Gastrocnemius medialis (tissue), 4 donors: ENCODE measurements at regions not wholly inside any gene's neighbourhood (a gene's known extent, or its start where the extent isn't known, plus 50 kb on each side); places are given as distances from the start of the nearest gene placed in this dataset.

Experiments used
- ATAC-seq, 2 donors: fragments of 150-250 bp; one replicate each; pipeline ENCODE4 v1.9.1; 2016
- DNase-seq, 2 donors: peaks; one replicate each; pipeline ENCODE4 v3.0.0-alpha.2; 2019
- H3K27ac ChIP-seq, 4 donors: fragments of 200-600 bp; sonication (generic); 1 replicate in 1 of 4; 2 replicates in 3 of 4; pipeline ENCODE4 v1.5.1; 2016 to 2018; ENCODE audit warnings: mild to moderate bottlenecking in 2 of 4, moderate library complexity in 1 of 4
- H3K27me3 ChIP-seq, 3 donors: fragments of 200-600 bp; sonication (generic) in 2 of 3; 1 replicate in 1 of 3; 2 replicates in 2 of 3; pipeline versions ENCODE4 v1.5.1 to v1.6.0; 2016 to 2019; ENCODE audit warnings: mild to moderate bottlenecking in 1 of 3, moderate library complexity in 1 of 3
- H3K36me3 ChIP-seq, 2 donors: fragments of 200-600 bp; sonication (generic) in 1 of 2; one replicate each; pipeline ENCODE4 v1.5.1; 2017 to 2018
- H3K4me1 ChIP-seq, 2 donors: fragments of 200-600 bp; sonication (generic) in 1 of 2; one replicate each; pipeline ENCODE4 v1.5.1; 2016 to 2017; ENCODE audit warnings: mild to moderate bottlenecking in 2 of 2
- H3K4me3 ChIP-seq, 4 donors: fragments of 200-600 bp; sonication (generic) in 3 of 4; 1 replicate in 1 of 4; 2 replicates in 3 of 4; pipeline ENCODE4 v1.5.1; 2016 to 2019; ENCODE audit warnings: mild to moderate bottlenecking in 2 of 4
- H3K9me3 ChIP-seq, 3 donors: fragments of 200-600 bp; sonication (generic) in 2 of 3; 1 replicate in 1 of 3; 2 replicates in 2 of 3; pipeline ENCODE4 v1.5.1; 2016 to 2019
- POLR2A ChIP-seq, 2 donors: fragments of 450-650 bp; IDR thresholded peaks; one replicate each; pipeline ENCODE4 v1.6.1; 2017; ENCODE audit warnings: antibody characterized with exemption in 2 of 2, mild to moderate bottlenecking in 2 of 2, moderate library complexity in 2 of 2
- in situ Hi-C, 4 donors: fragments of 200-750 bp; cut with MboI; loops; one replicate each; pipeline versions ENCODE4 v1.15.0 to v1.8.0; 2017; ENCODE audit warnings: low sequenced_read_pairs in 4 of 4
- intact Hi-C: fragments of 100-400 bp; cut with DNase I; formaldehyde crosslinking; loops from one replicate; pipeline ENCODE4 v1.15.1; 2023; ENCODE audit warnings: low total_unique reads
- TF ChIP-seq, protein P1 (sequence below), 5 experiments: fragments of 450-650 bp in 3 of 5; fragments of 200-600 bp in 2 of 5; sonication (generic) in 2 of 5; IDR thresholded peaks in 4 of 5; conservative IDR thresholded peaks in 1 of 5; 1 replicate in 4 of 5; 2 replicates in 1 of 5; pipeline ENCODE4 v1.5.1; 2016 to 2019; ENCODE audit warnings: antibody characterized with exemption in 5 of 5, mild to moderate bottlenecking in 3 of 5, moderate library complexity in 3 of 5

DNA sequence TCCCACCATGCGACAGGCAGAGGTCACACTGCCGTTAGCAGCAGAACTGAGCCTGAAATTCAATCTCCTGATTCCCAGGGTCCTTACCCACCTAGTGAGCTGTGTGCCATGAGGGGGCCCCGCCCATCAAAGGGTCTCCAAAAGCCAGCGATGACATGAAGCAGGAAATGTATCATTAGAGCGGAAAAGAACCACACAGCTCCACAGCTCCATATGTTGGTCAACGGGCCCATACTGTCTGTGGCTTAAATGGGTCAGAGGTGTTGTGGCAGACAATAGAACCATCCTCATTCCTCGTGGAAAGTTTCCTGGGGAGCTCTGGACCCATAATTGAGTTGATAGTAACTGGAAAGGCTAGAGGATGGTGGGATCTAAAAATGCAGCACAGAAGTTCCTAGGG is 68.1 kb upstream of the PODXL start:
- in situ Hi-C loops = no loop called here
- H3K27ac ChIP-seq = peak overlapping the region in 2 of 4 donors; percentile 47 to 64
- no peak for ATAC-seq
- H3K9me3 ChIP-seq = no peaks in the 10 kb centered on the region
- H3K4me1 ChIP-seq = peaks cover 0 to 4% of the 10 kb centered on the region in 2 donors
- H3K27me3 ChIP-seq = no peaks in the 10 kb centered on the region
- no peak for DNase-seq
- no peak overlapping the region for H3K4me3 ChIP-seq
- TF ChIP-seq, protein P1, sequence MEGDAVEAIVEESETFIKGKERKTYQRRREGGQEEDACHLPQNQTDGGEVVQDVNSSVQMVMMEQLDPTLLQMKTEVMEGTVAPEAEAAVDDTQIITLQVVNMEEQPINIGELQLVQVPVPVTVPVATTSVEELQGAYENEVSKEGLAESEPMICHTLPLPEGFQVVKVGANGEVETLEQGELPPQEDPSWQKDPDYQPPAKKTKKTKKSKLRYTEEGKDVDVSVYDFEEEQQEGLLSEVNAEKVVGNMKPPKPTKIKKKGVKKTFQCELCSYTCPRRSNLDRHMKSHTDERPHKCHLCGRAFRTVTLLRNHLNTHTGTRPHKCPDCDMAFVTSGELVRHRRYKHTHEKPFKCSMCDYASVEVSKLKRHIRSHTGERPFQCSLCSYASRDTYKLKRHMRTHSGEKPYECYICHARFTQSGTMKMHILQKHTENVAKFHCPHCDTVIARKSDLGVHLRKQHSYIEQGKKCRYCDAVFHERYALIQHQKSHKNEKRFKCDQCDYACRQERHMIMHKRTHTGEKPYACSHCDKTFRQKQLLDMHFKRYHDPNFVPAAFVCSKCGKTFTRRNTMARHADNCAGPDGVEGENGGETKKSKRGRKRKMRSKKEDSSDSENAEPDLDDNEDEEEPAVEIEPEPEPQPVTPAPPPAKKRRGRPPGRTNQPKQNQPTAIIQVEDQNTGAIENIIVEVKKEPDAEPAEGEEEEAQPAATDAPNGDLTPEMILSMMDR (IDR thresholded peaks at IDR 0.05 in 4 of 5, conservative IDR thresholded peaks at IDR 0.05 in 1 of 5) = no peak
- no peak for TF ChIP-seq POLR2A (IDR thresholded peaks at IDR 0.05)
- intact Hi-C loops = no loop called here
- no peaks in the 10 kb centered on the region for H3K36me3 ChIP-seq

DNA sequence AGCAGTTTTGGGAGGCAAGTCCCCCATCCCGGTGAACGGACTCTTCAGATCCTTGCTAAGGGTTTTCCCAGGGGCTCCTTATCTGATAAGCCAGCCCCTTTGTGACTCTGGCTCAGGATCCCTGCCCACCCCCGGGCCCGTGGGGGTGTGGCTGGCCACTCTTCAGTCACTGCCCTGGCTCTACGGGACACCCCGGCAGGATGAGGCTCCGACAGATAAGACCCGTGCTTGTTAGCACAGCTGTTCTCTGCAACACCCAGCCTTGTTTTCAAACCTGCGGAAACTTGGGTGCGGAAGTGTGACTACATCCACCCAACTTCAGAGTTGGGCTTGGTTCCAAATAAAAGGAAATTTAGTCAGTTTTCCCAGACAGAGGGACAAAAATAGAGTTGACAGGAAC is 66.7 kb upstream of the PODXL start:
- peak overlapping the region in 3 of 4 donors; percentile 40 to 64 (median 47) for H3K27ac ChIP-seq

DNA sequence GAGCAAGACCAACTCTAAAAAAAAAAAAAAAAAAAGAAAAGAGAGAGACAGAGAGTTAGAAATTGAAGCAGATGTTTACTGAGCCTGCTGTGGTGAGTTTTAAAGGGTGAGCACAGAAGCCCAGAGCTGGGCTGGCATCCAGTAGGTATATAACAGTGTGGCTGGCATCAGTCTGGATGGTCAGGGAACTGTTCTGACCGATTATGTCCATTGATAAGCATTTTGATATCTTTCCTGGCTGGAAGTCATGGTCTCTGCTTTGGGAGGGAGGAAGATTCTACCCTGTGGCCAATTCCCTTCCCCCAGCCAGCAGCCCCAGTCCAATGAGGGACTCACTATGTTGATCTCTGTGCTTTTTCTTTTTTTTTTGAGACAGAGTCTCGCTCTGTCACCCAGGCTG is 65.2 kb upstream of the PODXL start:
- DNase-seq = no peak
- TF ChIP-seq, protein P1 (IDR thresholded peaks at IDR 0.05 in 4 of 5, conservative IDR thresholded peaks at IDR 0.05 in 1 of 5) = no peak
- TF ChIP-seq POLR2A (IDR thresholded peaks at IDR 0.05) = no peak
- in situ Hi-C loops = no loop called here
- H3K36me3 ChIP-seq = no peaks in the 10 kb centered on the region
- no peaks in the 10 kb centered on the region for H3K9me3 ChIP-seq
- H3K4me3 ChIP-seq = no peak overlapping the region
- no peak overlapping the region for H3K27ac ChIP-seq
- H3K27me3 ChIP-seq = no peaks in the 10 kb centered on the region
- H3K4me1 ChIP-seq = peaks cover 0 to 4% of the 10 kb centered on the region in 2 donors
- ATAC-seq = no peak
- intact Hi-C loops = no loop called here

More for the DNA sequence above, 66.7 kb upstream of the PODXL start:
- ATAC-seq (peak; percentile 59 to 75), DNase-seq (peak in 1 of 2 donors; percentile 23)
- Histone ChIP-seq H3K36me3 (no peaks in the 10 kb centered on the region), H3K4me3 (no peak overlapping the region), H3K9me3 (no peaks in the 10 kb centered on the region), H3K4me1 (peaks cover 0 to 4% of the 10 kb centered on the region in 2 donors), H3K27me3 (no peaks in the 10 kb centered on the region)
- in situ Hi-C loops (no loop called here), intact Hi-C loops (no loop called here)
- peak in 1 of 2 donors; percentile 7 for TF ChIP-seq POLR2A (IDR thresholded peaks at IDR 0.05)
- TF ChIP-seq, protein P1 (IDR thresholded peaks at IDR 0.05 in 4 of 5, conservative IDR thresholded peaks at IDR 0.05 in 1 of 5) = no peak

DNA sequence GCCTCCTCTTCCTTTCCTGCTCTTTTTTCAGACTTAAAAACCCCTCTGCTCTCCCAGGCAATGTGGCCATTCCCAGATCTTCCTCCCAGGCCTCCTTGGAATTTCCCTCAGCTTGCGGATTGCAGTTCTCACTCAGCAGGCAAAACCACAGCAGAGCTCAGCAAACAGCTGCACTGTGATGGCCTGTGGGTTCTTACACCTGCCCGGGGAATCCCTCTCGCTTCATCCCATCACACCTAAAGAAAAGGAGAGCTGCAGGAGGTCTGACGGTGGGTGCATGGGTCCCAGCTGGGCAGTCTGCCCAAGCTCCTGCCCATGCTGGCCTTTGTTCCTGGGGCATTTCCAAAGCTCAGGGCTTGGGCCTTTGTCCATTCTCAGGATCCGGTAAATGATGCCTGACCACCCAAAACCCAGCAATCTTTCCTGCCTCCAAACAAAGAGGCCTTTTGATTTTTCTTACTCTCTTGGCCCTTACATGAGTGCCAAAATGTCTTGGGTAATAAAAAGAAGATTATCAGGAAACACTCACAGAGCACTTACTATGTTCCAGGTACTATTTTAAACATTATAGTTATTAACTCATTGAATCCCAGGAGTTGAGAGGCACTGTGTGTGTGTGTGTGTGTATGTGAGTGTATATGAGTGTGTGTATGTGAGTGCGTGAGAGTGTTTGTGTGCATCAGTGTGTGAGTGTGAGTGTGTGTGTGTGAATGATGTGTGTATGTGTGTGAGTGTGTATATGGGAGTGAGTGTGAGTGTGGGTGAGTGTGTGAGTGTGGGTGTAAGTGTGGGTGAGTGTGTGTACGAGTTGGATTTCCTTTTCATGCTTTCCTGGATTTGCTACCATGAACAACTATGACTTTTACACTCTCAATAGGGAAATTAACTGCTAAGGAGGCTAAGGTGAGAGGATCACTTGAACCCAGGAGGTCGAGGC is 64.5 kb upstream of the PODXL start:
- Histone ChIP-seq H3K4me3 (no peak overlapping the region), H3K27me3 (no peaks in the 10 kb centered on the region), H3K36me3 (no peaks in the 10 kb centered on the region), H3K27ac (peak overlapping the region in 1 of 4 donors; percentile 10), H3K9me3 (no peaks in the 10 kb centered on the region), H3K4me1 (peaks cover 0 to under 1% of the 10 kb centered on the region in 2 donors)
- no peak for ATAC-seq
- DNase-seq = no peak
- no peak for TF ChIP-seq POLR2A (IDR thresholded peaks at IDR 0.05)
- TF ChIP-seq, protein P1 (IDR thresholded peaks at IDR 0.05 in 4 of 5, conservative IDR thresholded peaks at IDR 0.05 in 1 of 5) = no peak
- in situ Hi-C loops = no loop called here
- intact Hi-C loops = no loop called here
